ENCODE measurements at regions not wholly inside any gene's neighbourhood (a gene's known extent, or its start where the extent isn't known, plus 50 kb on each side); places are given as distances from the start of the nearest gene placed in this dataset.

DNA sequence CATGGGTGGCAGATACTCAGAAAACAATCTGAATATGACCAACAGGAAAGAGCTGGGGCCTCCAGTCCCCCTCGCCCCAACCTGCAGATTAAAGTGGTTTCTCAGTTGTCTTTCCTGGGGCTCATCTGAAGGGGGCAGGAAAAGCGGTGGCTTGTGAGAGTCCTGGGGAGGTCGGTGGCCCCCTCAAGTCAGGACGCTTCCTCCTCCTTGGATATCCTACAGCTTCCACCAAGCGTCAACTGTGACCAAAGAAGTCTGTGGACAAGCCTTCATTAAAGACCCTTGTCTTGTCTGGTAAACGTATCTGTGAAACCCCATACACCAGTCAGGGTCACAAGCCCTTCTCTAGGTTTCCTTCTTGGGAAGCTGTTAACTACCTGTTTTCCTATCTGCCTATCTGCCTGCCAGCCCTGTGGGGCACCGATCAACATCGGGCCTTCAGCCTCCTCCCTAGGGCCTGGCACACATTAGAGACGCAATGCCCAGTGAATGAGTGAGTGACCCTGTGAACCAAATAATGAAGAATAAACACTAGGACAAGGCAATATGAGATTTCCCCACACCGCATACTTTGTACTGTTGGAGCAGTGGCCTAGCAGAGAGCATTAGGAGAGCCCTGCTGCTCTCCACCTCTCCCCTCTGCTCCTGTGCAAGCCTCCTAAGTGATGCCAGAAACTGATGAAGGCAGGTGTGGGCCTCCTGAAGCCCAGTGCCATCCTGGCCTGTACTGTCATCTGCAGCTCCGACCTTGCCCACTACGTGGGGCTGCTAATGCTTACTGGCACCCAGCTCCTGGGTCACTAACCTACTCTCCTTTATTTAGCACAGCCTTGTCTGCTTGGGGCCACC, 1317.8 kb downstream of the UQCRFS1 start (continued):
- TF ChIP-seq TCF12 (IDR thresholded peaks at IDR 0.05; ENCODE audit: low read depth, low read length): no peak
- no peak for TF ChIP-seq FOXK2 (IDR thresholded peaks at IDR 0.05)
- no peak for TF ChIP-seq SMARCA5 (IDR thresholded peaks at IDR 0.05)
- no peak for TF ChIP-seq KAT2A (conservative IDR thresholded peaks at IDR 0.05; ENCODE audit: control insufficient read depth, low read depth, low read length)
- TF ChIP-seq BACH1 (IDR thresholded peaks at IDR 0.05; ENCODE audit: borderline replicate concordance): no peak
- TF ChIP-seq, protein P1, sequence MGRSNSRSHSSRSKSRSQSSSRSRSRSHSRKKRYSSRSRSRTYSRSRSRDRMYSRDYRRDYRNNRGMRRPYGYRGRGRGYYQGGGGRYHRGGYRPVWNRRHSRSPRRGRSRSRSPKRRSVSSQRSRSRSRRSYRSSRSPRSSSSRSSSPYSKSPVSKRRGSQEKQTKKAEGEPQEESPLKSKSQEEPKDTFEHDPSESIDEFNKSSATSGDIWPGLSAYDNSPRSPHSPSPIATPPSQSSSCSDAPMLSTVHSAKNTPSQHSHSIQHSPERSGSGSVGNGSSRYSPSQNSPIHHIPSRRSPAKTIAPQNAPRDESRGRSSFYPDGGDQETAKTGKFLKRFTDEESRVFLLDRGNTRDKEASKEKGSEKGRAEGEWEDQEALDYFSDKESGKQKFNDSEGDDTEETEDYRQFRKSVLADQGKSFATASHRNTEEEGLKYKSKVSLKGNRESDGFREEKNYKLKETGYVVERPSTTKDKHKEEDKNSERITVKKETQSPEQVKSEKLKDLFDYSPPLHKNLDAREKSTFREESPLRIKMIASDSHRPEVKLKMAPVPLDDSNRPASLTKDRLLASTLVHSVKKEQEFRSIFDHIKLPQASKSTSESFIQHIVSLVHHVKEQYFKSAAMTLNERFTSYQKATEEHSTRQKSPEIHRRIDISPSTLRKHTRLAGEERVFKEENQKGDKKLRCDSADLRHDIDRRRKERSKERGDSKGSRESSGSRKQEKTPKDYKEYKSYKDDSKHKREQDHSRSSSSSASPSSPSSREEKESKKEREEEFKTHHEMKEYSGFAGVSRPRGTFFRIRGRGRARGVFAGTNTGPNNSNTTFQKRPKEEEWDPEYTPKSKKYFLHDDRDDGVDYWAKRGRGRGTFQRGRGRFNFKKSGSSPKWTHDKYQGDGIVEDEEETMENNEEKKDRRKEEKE (IDR thresholded peaks at IDR 0.05): no peak
- TF ChIP-seq SREBF2 (IDR thresholded peaks at IDR 0.05; ENCODE audit: low read length): no peak

DNA sequence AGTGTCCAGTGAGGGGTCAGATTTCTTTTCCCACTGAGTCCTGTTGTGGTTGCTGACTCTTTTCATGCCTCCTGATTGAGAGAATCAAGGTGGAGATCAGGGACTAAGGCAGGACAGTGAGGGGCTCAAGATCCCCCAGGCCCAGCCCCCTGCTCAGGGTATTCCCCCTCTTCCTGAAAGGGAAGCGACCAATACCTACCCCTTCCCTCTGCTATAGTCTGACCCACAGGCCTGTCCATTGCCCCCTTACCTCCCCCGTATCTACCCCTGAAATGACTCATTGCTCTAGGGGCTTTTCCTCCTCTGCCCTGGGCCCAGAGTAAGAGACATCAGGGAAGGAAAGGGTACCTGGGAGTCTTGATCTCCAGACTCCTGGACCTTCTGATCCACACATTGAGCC, 1320.5 kb downstream of the UQCRFS1 start:
- in situ Hi-C loops (cut with MboI): no loop called here
- H3K4me3 ChIP-seq: no peak overlapping the region
- no peaks in the 10 kb centered on the region for H3K79me2 ChIP-seq (ENCODE audit: control insufficient read depth, insufficient read depth, low read length)
- no peak overlapping the region for H2AFZ ChIP-seq (ENCODE audit: control insufficient read depth, low read depth, low read length)
- H3K4me2 ChIP-seq (ENCODE audit: control insufficient read depth, insufficient read depth): no peak overlapping the region
- FAIRE-seq (no peak), ATAC-seq (no peak), DNase-seq (ENCODE audit: low read depth, low spot score) (no peak)
- no peaks in the 10 kb centered on the region; the same call in 2 of the 3 replicates for H3K9me3 ChIP-seq (replicated peaks; ENCODE audit: control insufficient read depth, insufficient read depth, low read length)
- ChIA-PET RAD21 (ENCODE audit: unreplicated experiment) (no interaction called here), POLR2A (no interaction called here), SMC1A (ENCODE audit: uncharacterized antibody, unreplicated experiment) (no interaction called here), CTCF (no interaction called here)
- no peaks in the 10 kb centered on the region for H3K27me3 ChIP-seq (replicated peaks in 1 of 2; ENCODE audit: control insufficient read depth in 2 of 2, insufficient read depth in 2 of 2, low read length in 1 of 2)
- intact Hi-C loops (cut with micrococcal nuclease; ENCODE audit: unreplicated experiment): no loop called here
- H4K20me1 ChIP-seq (ENCODE audit: control insufficient read depth, insufficient read depth): no peaks in the 10 kb centered on the region
- H3K9ac ChIP-seq (ENCODE audit: control insufficient read depth, insufficient read depth, low read length): no peak overlapping the region
- no peaks in the 10 kb centered on the region for H3K4me1 ChIP-seq (ENCODE audit: control insufficient read depth, insufficient read depth, low read length)
- WGBS (ENCODE audit: insufficient coverage, insufficient replicate concordance, low lambda C conversion rate, missing lambda C conversion rate): 0% methylated on average over 2 of the region's 2 CpGs
- H3K36me3 ChIP-seq (ENCODE audit: control insufficient read depth in 2 of 2, insufficient read depth in 2 of 2, low read length in 1 of 2): no peaks in the 10 kb centered on the region
- H3K27ac ChIP-seq (ENCODE audit: control insufficient read depth, insufficient read depth): no peak overlapping the region
- BruUV-seq (replicated peaks): no TSS peak
- TF ChIP-seq KDM1A (IDR thresholded peaks at IDR 0.05; ENCODE audit: borderline replicate concordance) (no peak), FOS (IDR thresholded peaks at IDR 0.05; ENCODE audit: borderline replicate concordance, extremely low read depth, insufficient read length) (no peak), ZBTB40 (IDR thresholded peaks at IDR 0.05; ENCODE audit: borderline replicate concordance) (no peak), MTA2 (IDR thresholded peaks at IDR 0.05; ENCODE audit: low read depth) (no peak), ZNF274 (IDR thresholded peaks at IDR 0.05; ENCODE audit: insufficient read depth, insufficient read length) (no peak)
- TF ChIP-seq, protein P2, sequence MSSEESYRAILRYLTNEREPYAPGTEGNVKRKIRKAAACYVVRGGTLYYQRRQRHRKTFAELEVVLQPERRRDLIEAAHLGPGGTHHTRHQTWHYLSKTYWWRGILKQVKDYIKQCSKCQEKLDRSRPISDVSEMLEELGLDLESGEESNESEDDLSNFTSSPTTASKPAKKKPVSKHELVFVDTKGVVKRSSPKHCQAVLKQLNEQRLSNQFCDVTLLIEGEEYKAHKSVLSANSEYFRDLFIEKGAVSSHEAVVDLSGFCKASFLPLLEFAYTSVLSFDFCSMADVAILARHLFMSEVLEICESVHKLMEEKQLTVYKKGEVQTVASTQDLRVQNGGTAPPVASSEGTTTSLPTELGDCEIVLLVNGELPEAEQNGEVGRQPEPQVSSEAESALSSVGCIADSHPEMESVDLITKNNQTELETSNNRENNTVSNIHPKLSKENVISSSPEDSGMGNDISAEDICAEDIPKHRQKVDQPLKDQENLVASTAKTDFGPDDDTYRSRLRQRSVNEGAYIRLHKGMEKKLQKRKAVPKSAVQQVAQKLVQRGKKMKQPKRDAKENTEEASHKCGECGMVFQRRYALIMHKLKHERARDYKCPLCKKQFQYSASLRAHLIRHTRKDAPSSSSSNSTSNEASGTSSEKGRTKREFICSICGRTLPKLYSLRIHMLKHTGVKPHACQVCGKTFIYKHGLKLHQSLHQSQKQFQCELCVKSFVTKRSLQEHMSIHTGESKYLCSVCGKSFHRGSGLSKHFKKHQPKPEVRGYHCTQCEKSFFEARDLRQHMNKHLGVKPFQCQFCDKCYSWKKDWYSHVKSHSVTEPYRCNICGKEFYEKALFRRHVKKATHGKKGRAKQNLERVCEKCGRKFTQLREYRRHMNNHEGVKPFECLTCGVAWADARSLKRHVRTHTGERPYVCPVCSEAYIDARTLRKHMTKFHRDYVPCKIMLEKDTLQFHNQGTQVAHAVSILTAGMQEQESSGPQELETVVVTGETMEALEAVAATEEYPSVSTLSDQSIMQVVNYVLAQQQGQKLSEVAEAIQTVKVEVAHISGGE (CRISPR knock-in tag; IDR thresholded peaks at IDR 0.05): no peak
